Activated T-cell treated with anti-CD3 and anti-CD28 coated beads, Interleukin-2, amount 50 U/mL, for 24 hours (primary cell): ENCODE measurements at regions not wholly inside any gene's neighbourhood (a gene's known extent, or its start where the extent isn't known, plus 50 kb on each side); places are given as distances from the start of the nearest gene placed in this dataset.

Experiments
- DNase-seq: peaks from one replicate; pipeline ENCODE4 v3.0.0-alpha.2; 2020
- H3K27ac Mint-ChIP-seq: 2 replicates; pipeline ENCODE4 v1.8.0; 2020; ENCODE audit warnings: mild to moderate bottlenecking, mixed read lengths
- H3K27me3 Mint-ChIP-seq: 2 replicates; pipeline ENCODE4 v1.8.0; 2020; ENCODE audit warnings: mixed read lengths
- H3K36me3 Mint-ChIP-seq: 2 replicates; pipeline ENCODE4 v1.8.0; 2020; ENCODE audit warnings: low read depth, mixed read lengths
- H3K4me1 Mint-ChIP-seq: 2 replicates; pipeline ENCODE4 v1.8.0; 2020; ENCODE audit warnings: low read depth, mixed read lengths
- H3K4me3 Mint-ChIP-seq: 2 replicates; pipeline ENCODE4 v1.8.0; 2020; ENCODE audit warnings: mild to moderate bottlenecking, moderate library complexity, mixed read lengths
- H3K9me3 Mint-ChIP-seq: 2 replicates; pipeline ENCODE4 v1.8.0; 2020; ENCODE audit warnings: mixed read lengths

DNA sequence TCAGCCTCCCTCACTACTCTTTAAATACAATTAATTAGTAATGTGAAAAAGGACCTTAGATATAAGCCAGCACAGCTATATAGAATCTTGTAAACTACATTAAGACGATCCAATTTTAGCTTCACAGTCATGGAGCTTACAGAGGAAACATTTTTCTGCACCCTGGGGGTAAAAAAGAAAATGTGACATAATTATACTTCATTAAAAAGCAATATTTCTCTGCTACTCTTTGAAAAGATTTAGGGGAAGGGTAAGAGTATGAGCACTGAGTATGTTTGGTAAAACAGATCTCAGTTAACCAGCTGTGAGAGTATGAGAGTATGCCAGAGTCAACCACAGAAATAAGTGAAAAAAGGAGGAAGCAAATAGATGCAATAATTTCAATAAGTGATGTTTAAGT is 1415.9 kb downstream of the PLA2G4A start:
- no peaks in the 10 kb centered on the region for H3K4me1 Mint-ChIP-seq
- H3K4me3 Mint-ChIP-seq = no peak overlapping the region
- DNase-seq = no peak
- no peaks in the 10 kb centered on the region for H3K36me3 Mint-ChIP-seq
- H3K27me3 Mint-ChIP-seq = no peaks in the 10 kb centered on the region
- no peak overlapping the region for H3K27ac Mint-ChIP-seq
- H3K9me3 Mint-ChIP-seq = no peaks in the 10 kb centered on the region

- no peaks in the 10 kb centered on the region for H3K36me3 Mint-ChIP-seq
- no peaks in the 10 kb centered on the region for H3K9me3 Mint-ChIP-seq
- no peak overlapping the region for H3K4me3 Mint-ChIP-seq
- no peaks in the 10 kb centered on the region for H3K4me1 Mint-ChIP-seq
- no peak overlapping the region for H3K27ac Mint-ChIP-seq
- no peak for DNase-seq
- no peaks in the 10 kb centered on the region for H3K27me3 Mint-ChIP-seq
These were observed 1418.5 kb downstream of the PLA2G4A start for GRCh38 chr1:188247255-188247654.

- Mint-ChIP-seq H3K27ac (no peak overlapping the region), H3K4me1 (no peaks in the 10 kb centered on the region), H3K36me3 (no peaks in the 10 kb centered on the region), H3K9me3 (no peaks in the 10 kb centered on the region), H3K27me3 (no peaks in the 10 kb centered on the region), H3K4me3 (no peak overlapping the region)
- DNase-seq = no peak
These were observed 1421.1 kb downstream of the PLA2G4A start for GRCh38 chr1:188249811-188250210.

- Mint-ChIP-seq H3K36me3 (no peaks in the 10 kb centered on the region), H3K4me1 (no peaks in the 10 kb centered on the region), H3K9me3 (peaks cover 4% of the 10 kb centered on the region), H3K27me3 (no peaks in the 10 kb centered on the region), H3K27ac (no peak overlapping the region), H3K4me3 (no peak overlapping the region)
- no peak for DNase-seq
These were observed 1422.3 kb downstream of the PLA2G4A start for GRCh38 chr1:188251036-188251435.

GRCh38 chr1:188261849-188262248 is 1433.1 kb downstream of the PLA2G4A start:
- Mint-ChIP-seq H3K9me3 (peaks cover 24% of the 10 kb centered on the region), H3K36me3 (no peaks in the 10 kb centered on the region), H3K27ac (no peak overlapping the region), H3K4me3 (no peak overlapping the region), H3K27me3 (no peaks in the 10 kb centered on the region), H3K4me1 (no peaks in the 10 kb centered on the region)
- no peak for DNase-seq

DNA sequence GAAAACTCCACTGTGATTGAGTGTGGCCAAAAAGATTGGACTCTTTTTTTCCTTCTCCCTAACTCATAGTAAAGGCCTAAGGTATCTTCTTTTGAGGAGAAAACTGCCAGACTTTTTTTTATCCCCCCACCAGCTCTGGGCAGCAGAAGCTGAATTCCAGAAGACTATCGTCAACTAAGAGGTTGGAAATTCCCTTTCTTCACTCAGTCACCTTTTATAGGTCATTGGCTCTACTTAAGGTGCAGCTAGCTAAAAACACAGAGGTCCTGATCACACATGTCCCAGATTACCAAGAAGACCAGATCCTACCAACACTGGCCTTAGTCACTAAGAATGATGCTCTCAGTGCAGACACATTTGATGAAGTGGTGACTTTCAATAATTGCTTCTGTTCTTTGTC is 1441.2 kb downstream of the PLA2G4A start:
- no peak overlapping the region for H3K4me3 Mint-ChIP-seq
- peaks cover 12% of the 10 kb centered on the region for H3K9me3 Mint-ChIP-seq
- DNase-seq = no peak
- H3K27ac Mint-ChIP-seq = no peak overlapping the region
- H3K36me3 Mint-ChIP-seq = no peaks in the 10 kb centered on the region
- H3K4me1 Mint-ChIP-seq = no peaks in the 10 kb centered on the region
- no peaks in the 10 kb centered on the region for H3K27me3 Mint-ChIP-seq

DNA sequence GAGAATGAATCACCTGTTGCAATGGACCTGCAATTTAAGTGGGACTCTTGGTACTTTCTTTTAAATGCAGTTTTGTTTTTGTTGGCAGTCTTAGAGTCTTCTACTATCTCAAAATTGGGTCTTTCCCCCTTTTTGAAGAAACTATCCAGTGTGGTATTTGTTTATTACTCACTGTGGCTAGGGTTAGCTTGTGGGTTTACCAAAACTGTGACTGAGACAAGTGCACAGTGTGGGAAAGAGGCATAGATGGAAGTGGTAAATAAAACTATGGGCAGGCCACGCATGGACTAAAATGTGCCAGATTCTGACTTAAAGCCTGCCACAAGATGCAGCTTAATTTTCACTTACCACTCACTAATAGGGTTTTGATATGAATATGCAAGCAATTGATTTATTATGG is 1441.7 kb downstream of the PLA2G4A start:
- Mint-ChIP-seq H3K4me1 (no peaks in the 10 kb centered on the region), H3K9me3 (peaks cover 12% of the 10 kb centered on the region), H3K36me3 (no peaks in the 10 kb centered on the region), H3K27me3 (no peaks in the 10 kb centered on the region), H3K27ac (no peak overlapping the region), H3K4me3 (no peak overlapping the region)
- DNase-seq = no peak

DNA sequence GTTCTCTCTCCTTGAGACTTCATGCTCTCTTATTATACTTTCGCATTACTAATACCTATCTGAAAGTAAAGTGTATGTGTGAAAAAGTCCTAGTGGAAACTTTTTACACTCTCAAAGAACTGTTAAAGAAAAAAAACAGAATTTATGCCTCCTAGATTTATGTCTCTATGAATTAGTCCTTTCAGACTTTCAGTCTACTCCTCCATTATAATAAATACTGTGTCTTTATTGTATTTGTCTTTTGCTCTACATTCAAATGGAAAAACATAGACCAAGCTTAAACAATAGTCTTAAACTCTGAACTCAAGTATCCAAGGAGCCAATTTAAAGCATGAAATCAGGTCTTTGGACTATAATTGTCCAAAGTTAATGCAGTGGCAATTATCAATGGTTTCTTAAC is 1449.0 kb downstream of the PLA2G4A start:
- Mint-ChIP-seq H3K36me3 (no peaks in the 10 kb centered on the region), H3K9me3 (no peaks in the 10 kb centered on the region), H3K4me3 (no peak overlapping the region), H3K27ac (no peak overlapping the region), H3K4me1 (no peaks in the 10 kb centered on the region), H3K27me3 (no peaks in the 10 kb centered on the region)
- no peak for DNase-seq

- no peak overlapping the region for H3K27ac Mint-ChIP-seq
- H3K4me3 Mint-ChIP-seq = no peak overlapping the region
- DNase-seq = no peak
- H3K9me3 Mint-ChIP-seq = peaks cover 3% of the 10 kb centered on the region
- no peaks in the 10 kb centered on the region for H3K36me3 Mint-ChIP-seq
- no peaks in the 10 kb centered on the region for H3K4me1 Mint-ChIP-seq
- H3K27me3 Mint-ChIP-seq = no peaks in the 10 kb centered on the region
These were observed 1453.2 kb downstream of the PLA2G4A start for GRCh38 chr1:188281921-188282320.

DNA sequence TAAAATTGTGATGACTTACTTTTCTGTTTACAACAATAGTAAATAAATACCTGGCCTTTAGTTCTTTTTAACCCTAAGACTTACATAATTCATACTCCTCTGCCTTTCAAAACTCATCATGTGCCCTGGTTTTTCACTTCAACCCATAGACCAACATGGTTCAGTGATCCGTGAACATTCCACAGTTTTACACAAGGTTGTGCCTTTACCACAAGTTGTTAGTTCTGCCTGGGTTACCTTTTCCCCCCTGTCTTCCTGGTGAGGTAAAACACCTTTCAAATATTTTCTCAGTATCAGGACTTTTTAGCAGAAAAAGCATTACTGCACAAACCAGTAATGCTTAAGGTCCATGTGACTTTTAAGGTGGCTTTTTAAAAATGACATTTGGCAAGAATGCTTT is 1466.4 kb downstream of the PLA2G4A start:
- Mint-ChIP-seq H3K27ac (no peak overlapping the region), H3K27me3 (no peaks in the 10 kb centered on the region), H3K4me1 (no peaks in the 10 kb centered on the region), H3K4me3 (no peak overlapping the region), H3K36me3 (no peaks in the 10 kb centered on the region), H3K9me3 (peaks cover 4% of the 10 kb centered on the region)
- no peak for DNase-seq

- peaks cover 18% of the 10 kb centered on the region for H3K9me3 Mint-ChIP-seq
- no peak overlapping the region for H3K4me3 Mint-ChIP-seq
- no peak overlapping the region for H3K27ac Mint-ChIP-seq
- no peaks in the 10 kb centered on the region for H3K27me3 Mint-ChIP-seq
- no peaks in the 10 kb centered on the region for H3K4me1 Mint-ChIP-seq
- no peaks in the 10 kb centered on the region for H3K36me3 Mint-ChIP-seq
- DNase-seq = no peak
These were observed 1474.0 kb downstream of the PLA2G4A start for GRCh38 chr1:188302746-188303145.

- Mint-ChIP-seq H3K36me3 (no peaks in the 10 kb centered on the region), H3K27ac (no peak overlapping the region), H3K27me3 (no peaks in the 10 kb centered on the region), H3K4me1 (no peaks in the 10 kb centered on the region), H3K4me3 (no peak overlapping the region), H3K9me3 (peaks cover 7% of the 10 kb centered on the region)
- no peak for DNase-seq
These were observed 1485.9 kb downstream of the PLA2G4A start for GRCh38 chr1:188314557-188315137.

DNA sequence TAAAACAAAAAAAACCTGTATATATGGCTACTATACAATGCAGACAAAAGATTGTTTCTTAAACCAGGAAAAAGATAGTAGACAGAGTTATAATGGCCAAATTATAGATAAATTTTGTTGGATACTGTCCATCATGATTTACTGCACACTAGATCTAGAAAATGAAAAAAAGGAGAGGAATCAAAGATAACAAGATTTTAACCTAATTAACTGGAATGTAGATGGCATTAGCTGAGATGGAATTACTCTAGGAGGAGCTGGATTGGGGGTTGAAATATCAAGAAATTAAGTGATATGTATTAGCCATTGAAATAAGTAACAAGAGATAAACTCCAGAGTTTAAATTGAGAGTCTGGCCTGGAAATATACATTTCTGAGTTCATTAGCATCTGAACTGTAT is 1489.1 kb downstream of the PLA2G4A start:
- no peak overlapping the region for H3K4me3 Mint-ChIP-seq
- no peaks in the 10 kb centered on the region for H3K27me3 Mint-ChIP-seq
- no peaks in the 10 kb centered on the region for H3K36me3 Mint-ChIP-seq
- H3K9me3 Mint-ChIP-seq = peaks cover 7% of the 10 kb centered on the region
- no peaks in the 10 kb centered on the region for H3K4me1 Mint-ChIP-seq
- no peak for DNase-seq
- H3K27ac Mint-ChIP-seq = no peak overlapping the region

DNA sequence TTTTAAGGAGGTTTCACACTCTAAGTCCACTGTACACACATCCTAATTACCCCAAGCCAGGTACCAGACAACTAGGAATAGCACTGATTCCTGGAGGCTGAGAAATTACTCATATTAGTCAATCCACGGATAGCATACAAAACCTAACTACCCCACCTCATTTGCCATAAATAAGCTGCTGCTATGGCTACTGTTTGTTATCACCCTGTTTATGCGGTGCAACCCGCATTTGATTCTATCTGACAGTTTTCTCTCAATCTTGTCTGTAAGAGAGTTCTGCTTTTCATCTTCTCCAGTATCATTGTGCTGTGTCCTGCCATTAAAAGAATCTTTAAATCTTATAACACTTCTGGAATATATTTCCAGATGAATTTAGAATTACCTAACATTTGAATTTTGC is 1496.5 kb downstream of the PLA2G4A start:
- Mint-ChIP-seq H3K36me3 (no peaks in the 10 kb centered on the region), H3K9me3 (peaks cover 5% of the 10 kb centered on the region), H3K4me3 (no peak overlapping the region), H3K27ac (no peak overlapping the region), H3K4me1 (no peaks in the 10 kb centered on the region), H3K27me3 (no peaks in the 10 kb centered on the region)
- no peak for DNase-seq

DNA sequence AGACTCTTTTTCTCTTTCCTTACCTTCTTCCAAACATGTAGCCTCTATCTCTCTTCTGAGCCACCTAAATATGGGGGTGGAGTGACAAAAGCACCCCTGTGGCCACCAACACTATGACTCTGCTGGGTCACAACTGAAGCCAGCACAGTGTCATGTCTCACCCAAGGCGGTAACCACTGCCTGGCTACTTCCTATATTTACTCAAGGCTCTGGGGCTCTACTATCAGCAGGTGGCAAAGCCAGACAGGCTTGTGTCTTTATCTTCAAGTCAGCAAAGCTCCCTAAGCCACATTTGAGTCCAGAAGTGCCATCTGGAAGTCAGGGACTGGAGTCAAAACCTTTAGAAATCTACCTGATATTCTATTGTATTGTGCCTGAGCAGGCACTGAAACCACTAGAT is 1515.2 kb downstream of the PLA2G4A start:
- Mint-ChIP-seq H3K4me1 (no peaks in the 10 kb centered on the region), H3K27me3 (no peaks in the 10 kb centered on the region), H3K27ac (no peak overlapping the region), H3K4me3 (no peak overlapping the region), H3K9me3 (peaks cover 10% of the 10 kb centered on the region), H3K36me3 (no peaks in the 10 kb centered on the region)
- DNase-seq = no peak

DNA sequence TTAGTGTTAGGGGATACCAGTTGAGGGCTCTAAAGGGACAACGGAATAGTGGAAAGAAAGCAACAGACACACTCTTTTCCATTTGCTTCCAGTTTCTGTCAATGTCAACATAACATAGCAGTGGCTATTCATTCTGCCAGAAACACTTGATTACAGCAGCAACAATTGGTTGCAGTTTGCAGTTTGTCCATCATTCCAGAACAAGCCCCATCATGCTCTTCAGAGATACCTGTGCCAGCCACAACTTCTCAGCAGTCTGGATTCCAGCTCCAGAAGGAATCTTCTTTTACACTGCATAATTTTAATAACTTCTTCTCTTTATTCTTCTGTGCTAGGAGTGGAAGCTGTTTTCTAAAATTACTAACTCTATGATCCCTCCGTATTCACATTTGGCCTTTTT is 1521.4 kb downstream of the PLA2G4A start:
- no peak overlapping the region for H3K4me3 Mint-ChIP-seq
- H3K27me3 Mint-ChIP-seq = no peaks in the 10 kb centered on the region
- no peaks in the 10 kb centered on the region for H3K9me3 Mint-ChIP-seq
- H3K36me3 Mint-ChIP-seq = no peaks in the 10 kb centered on the region
- no peaks in the 10 kb centered on the region for H3K4me1 Mint-ChIP-seq
- H3K27ac Mint-ChIP-seq = no peak overlapping the region
- no peak for DNase-seq
